T-cell (primary cell): ENCODE measurements at regions not wholly inside any gene's neighbourhood (a gene's known extent, or its start where the extent isn't known, plus 50 kb on each side); places are given as distances from the start of the nearest gene placed in this dataset.

Experiments used
- ATAC-seq, 4 experiments: fragments of 200-7000 bp in 3 of 4; fragments of 150-1000 bp in 1 of 4; cut with Tn5 transposase; replicated peaks in 1 of 4; 1 replicate in 3 of 4; 2 replicates in 1 of 4; pipeline ENCODE4 v1.10.0; 2021; ENCODE audit warnings: moderate library complexity in 3 of 4, mild to moderate bottlenecking in 2 of 4, moderate number of reproducible peaks in 1 of 4
- CTCF ChIA-PET, 2 donors: fragments of 300-600 bp; sonication (Branson Sonifier 250); formaldehyde crosslinking; loops; one replicate each; lab custom pipeline; 2022; ENCODE audit warnings: antibody characterized with exemption in 2 of 2; lab: Charles Lee
- POLR2A ChIA-PET, 2 donors: fragments of 300-600 bp; sonication (Branson Sonifier 250); formaldehyde crosslinking; loops; one replicate each; lab custom pipeline; 2022; ENCODE audit warnings: antibody characterized with exemption in 2 of 2; lab: Charles Lee
- DNase-seq, 35 experiments: peaks; one replicate each; pipeline versions ENCODE4 v3.0.0 to v3.0.0-alpha.2; 2013 to 2023
- H3K27ac ChIP-seq: one replicate; pipeline ENCODE4 v1.5.1; 2013; ENCODE audit warnings: low read length
- H3K27me3 ChIP-seq, 2 experiments: replicated peaks in 1 of 2; 1 replicate in 1 of 2; 2 replicates in 1 of 2; pipeline versions ENCODE4 v1.6.1 to v1.7.0; 2013; ENCODE audit warnings: low read length in 1 of 2, mixed read lengths in 1 of 2; ENCODE audit not compliant: control insufficient read depth in 2 of 2, insufficient read depth in 2 of 2; ENCODE audit errors: extremely low read depth in 1 of 2
- H3K36me3 ChIP-seq, 2 donors: 1 replicate in 1 of 2; 2 replicates in 1 of 2; pipeline versions ENCODE4 v1.6.1 to v1.7.0; 2013; ENCODE audit warnings: low read length in 1 of 2; ENCODE audit not compliant: control insufficient read depth in 2 of 2, insufficient read depth in 1 of 2; ENCODE audit errors: extremely low read depth in 1 of 2
- H3K4me1 ChIP-seq, 2 experiments: 1 replicate in 1 of 2; 2 replicates in 1 of 2; pipeline versions ENCODE4 v1.6.1 to v1.7.0; 2013; ENCODE audit warnings: low read length in 2 of 2, mixed read lengths in 1 of 2; ENCODE audit not compliant: insufficient read depth in 2 of 2, control insufficient read depth in 1 of 2; ENCODE audit errors: extremely low read depth in 1 of 2
- H3K4me3 ChIP-seq, 2 donors: 1 replicate in 1 of 2; 2 replicates in 1 of 2; pipeline versions ENCODE4 v1.5.1 to v1.7.0; 2013; ENCODE audit warnings: mild to moderate bottlenecking in 2 of 2, low read length in 1 of 2, moderate library complexity in 1 of 2; ENCODE audit not compliant: control insufficient read depth in 1 of 2; ENCODE audit errors: extremely low read depth in 1 of 2
- H3K9me3 ChIP-seq: 2 replicates; pipeline ENCODE4 v1.7.0; 2013
- H3K27ac Mint-ChIP-seq, 2 donors: one replicate each; pipeline ENCODE4 v1.8.0; 2020 to 2021; ENCODE audit warnings: mild to moderate bottlenecking in 2 of 2, mixed read lengths in 2 of 2
- H3K27me3 Mint-ChIP-seq, 2 donors: one replicate each; pipeline ENCODE4 v1.8.0; 2021 to 2022; ENCODE audit warnings: mixed read lengths in 2 of 2
- H3K36me3 Mint-ChIP-seq: one replicate; pipeline ENCODE4 v1.8.0; 2021; ENCODE audit warnings: mixed read lengths
- H3K4me1 Mint-ChIP-seq, 3 donors: one replicate each; pipeline ENCODE4 v1.8.0; 2020 to 2022; ENCODE audit warnings: mixed read lengths in 3 of 3, mild to moderate bottlenecking in 1 of 3
- H3K4me3 Mint-ChIP-seq, 3 donors: one replicate each; pipeline ENCODE4 v1.8.0; 2020 to 2022; ENCODE audit warnings: mild to moderate bottlenecking in 3 of 3, mixed read lengths in 3 of 3, moderate library complexity in 3 of 3
- H3K9me3 Mint-ChIP-seq, 3 donors: one replicate each; pipeline ENCODE4 v1.8.0; 2020 to 2022; ENCODE audit warnings: mixed read lengths in 3 of 3
- WGBS: methylation state at CpG from one replicate; pipeline ENCODE4 v1.1.5; 2013; ENCODE audit warnings: missing lambda C conversion rate; ENCODE audit not compliant: insufficient coverage; 5-methylcytosine and 5-hydroxymethylcytosine counted together

GRCh38 chr9:20012232-20012631, 223.4 kb upstream of the SLC24A2 start:
- Histone ChIP-seq H3K4me1 (peaks cover 7 to 10% of the 10 kb centered on the region in 2 experiments), H3K27me3 (no peaks in the 10 kb centered on the region), H3K4me3 (no peak overlapping the region), H3K9me3 (no peaks in the 10 kb centered on the region), H3K27ac (no peak overlapping the region), H3K36me3 (no peaks in the 10 kb centered on the region)
- ATAC-seq: no peak
- H3K9me3 Mint-ChIP-seq: peaks cover 8 to 18% (median 13%) of the 10 kb centered on the region in 3 donors
- ChIA-PET CTCF (no interaction called here), POLR2A (no interaction called here)
- H3K4me3 Mint-ChIP-seq: no peak overlapping the region
- no peaks in the 10 kb centered on the region for H3K27me3 Mint-ChIP-seq
- WGBS: no CpG with 5 or more reads among the region's 3 CpGs
- no peak for DNase-seq
- no peak overlapping the region for H3K27ac Mint-ChIP-seq
- peaks cover 12% of the 10 kb centered on the region for H3K36me3 Mint-ChIP-seq
- H3K4me1 Mint-ChIP-seq: peaks cover 20 to 38% (median 23%) of the 10 kb centered on the region in 3 donors

DNA sequence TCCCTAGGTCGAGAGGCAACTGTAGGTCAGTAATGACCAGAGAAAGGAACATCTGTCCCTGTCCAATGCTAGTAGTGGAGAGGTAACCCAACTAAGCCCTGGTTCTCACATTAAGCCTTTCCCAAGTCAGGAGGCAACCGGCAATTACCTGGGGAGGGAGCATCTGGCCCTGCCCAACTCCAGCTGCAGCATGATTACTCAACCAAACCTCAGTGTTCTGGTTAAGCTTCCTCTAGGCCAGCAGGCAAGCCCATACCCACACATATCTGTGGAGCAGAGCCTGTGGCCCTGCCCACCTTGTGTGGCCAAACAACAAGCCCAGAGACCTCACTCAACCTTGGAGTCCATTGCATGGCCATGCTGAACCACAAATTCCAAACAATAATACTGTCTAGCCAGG, 220.8 kb upstream of the SLC24A2 start:
- ATAC-seq (no peak), DNase-seq (no peak)
- Mint-ChIP-seq H3K36me3 (peaks cover 12% of the 10 kb centered on the region), H3K4me1 (peaks cover 3 to 16% (median 7%) of the 10 kb centered on the region in 3 donors), H3K27ac (no peak overlapping the region), H3K27me3 (no peaks in the 10 kb centered on the region), H3K9me3 (peaks cover 8 to 14% (median 10%) of the 10 kb centered on the region in 3 donors), H3K4me3 (no peak overlapping the region)
- Histone ChIP-seq H3K27ac (no peak overlapping the region), H3K9me3 (no peaks in the 10 kb centered on the region), H3K4me3 (no peak overlapping the region), H3K36me3 (no peaks in the 10 kb centered on the region), H3K27me3 (no peaks in the 10 kb centered on the region), H3K4me1 (no peaks in the 10 kb centered on the region)
- 90% methylated on average over 2 of the region's 2 CpGs for WGBS
- ChIA-PET CTCF (no interaction called here), POLR2A (no interaction called here)

- H3K9me3 Mint-ChIP-seq: peaks cover 3 to 13% (median 4%) of the 10 kb centered on the region in 3 donors
- no peak overlapping the region for H3K4me3 ChIP-seq
- peaks cover 2% of the 10 kb centered on the region for H3K36me3 Mint-ChIP-seq
- no peak overlapping the region for H3K27ac ChIP-seq
- peaks cover 2% of the 10 kb centered on the region for H3K9me3 ChIP-seq
- no peaks in the 10 kb centered on the region for H3K27me3 Mint-ChIP-seq
- H3K27me3 ChIP-seq: no peaks in the 10 kb centered on the region
- no peak overlapping the region for H3K27ac Mint-ChIP-seq
- H3K4me1 Mint-ChIP-seq: peaks cover 19 to 22% (median 21%) of the 10 kb centered on the region in 3 donors
- WGBS: 80% methylated on average over 1 of the region's 2 CpGs
- H3K36me3 ChIP-seq: no peaks in the 10 kb centered on the region
- no peak for ATAC-seq
- no peak for DNase-seq
- H3K4me1 ChIP-seq: peaks cover 0 to 6% of the 10 kb centered on the region in 2 experiments
- CTCF ChIA-PET: interaction anchor here in 1 of 2 donors (0.6 kb wide), 2 partner anchors 8 to 356 kb away, joined by 4 to 9 read pairs; no protein-coding TSS in a partner anchor
- H3K4me3 Mint-ChIP-seq: no peak overlapping the region
- POLR2A ChIA-PET: no interaction called here
Measured at GRCh38 chr9:20002011-20002410, 213.2 kb upstream of the SLC24A2 start.

GRCh38 chr9:20001058-20001457, 212.2 kb upstream of the SLC24A2 start:
- peaks cover 3 to 16% (median 8%) of the 10 kb centered on the region in 3 donors for H3K9me3 Mint-ChIP-seq
- DNase-seq: no peak
- H3K27me3 Mint-ChIP-seq: no peaks in the 10 kb centered on the region
- ATAC-seq: no peak
- H3K4me3 Mint-ChIP-seq: no peak overlapping the region
- POLR2A ChIA-PET: no interaction called here
- no peak overlapping the region for H3K27ac Mint-ChIP-seq
- H3K36me3 Mint-ChIP-seq: peaks cover 2% of the 10 kb centered on the region
- H3K27ac ChIP-seq: no peak overlapping the region
- peaks cover 2% of the 10 kb centered on the region for H3K9me3 ChIP-seq
- no peaks in the 10 kb centered on the region for H3K27me3 ChIP-seq
- 60% methylated on average over 1 of the region's 5 CpGs for WGBS
- peaks cover 21 to 22% (median 22%) of the 10 kb centered on the region in 3 donors for H3K4me1 Mint-ChIP-seq
- H3K36me3 ChIP-seq: no peaks in the 10 kb centered on the region
- H3K4me3 ChIP-seq: no peak overlapping the region
- CTCF ChIA-PET: interaction anchor here in 1 of 2 donors (0.7 kb wide), 1 partner anchor 739 kb away, joined by 3 read pairs; no protein-coding TSS in a partner anchor
- peaks cover 0 to 6% of the 10 kb centered on the region in 2 experiments for H3K4me1 ChIP-seq

- WGBS: 33% methylated on average over 2 of the region's 2 CpGs
- Mint-ChIP-seq H3K27me3 (no peaks in the 10 kb centered on the region), H3K9me3 (peaks cover 3 to 16% (median 8%) of the 10 kb centered on the region in 3 donors), H3K27ac (peak overlapping the region; percentile 57 to 80), H3K36me3 (peaks cover 2% of the 10 kb centered on the region), H3K4me1 (peaks cover 21 to 27% (median 22%) of the 10 kb centered on the region in 3 donors), H3K4me3 (no peak overlapping the region)
- H3K36me3 ChIP-seq: no peaks in the 10 kb centered on the region
- no peak overlapping the region for H3K4me3 ChIP-seq
- H3K9me3 ChIP-seq: peaks cover 2% of the 10 kb centered on the region
- ChIA-PET POLR2A (interaction anchor here in 1 of 2 donors (0.6 kb wide), 1 partner anchor 1176 kb away, joined by 3 read pairs; no protein-coding TSS in a partner anchor), CTCF (interaction anchor here in 1 of 2 donors (1.0 kb wide), 1 partner anchor 17 kb away, joined by 3 read pairs; no protein-coding TSS in a partner anchor)
- H3K27me3 ChIP-seq: no peaks in the 10 kb centered on the region
- peaks cover 0 to 6% of the 10 kb centered on the region in 2 experiments for H3K4me1 ChIP-seq
- DNase-seq (peak in 1 of 35 experiments; percentile 11), ATAC-seq (peak in 3 of 4 experiments; percentile 67 to 87 (median 68))
- no peak overlapping the region for H3K27ac ChIP-seq
Measured at GRCh38 chr9:19999491-20000057, 210.7 kb upstream of the SLC24A2 start.

DNA sequence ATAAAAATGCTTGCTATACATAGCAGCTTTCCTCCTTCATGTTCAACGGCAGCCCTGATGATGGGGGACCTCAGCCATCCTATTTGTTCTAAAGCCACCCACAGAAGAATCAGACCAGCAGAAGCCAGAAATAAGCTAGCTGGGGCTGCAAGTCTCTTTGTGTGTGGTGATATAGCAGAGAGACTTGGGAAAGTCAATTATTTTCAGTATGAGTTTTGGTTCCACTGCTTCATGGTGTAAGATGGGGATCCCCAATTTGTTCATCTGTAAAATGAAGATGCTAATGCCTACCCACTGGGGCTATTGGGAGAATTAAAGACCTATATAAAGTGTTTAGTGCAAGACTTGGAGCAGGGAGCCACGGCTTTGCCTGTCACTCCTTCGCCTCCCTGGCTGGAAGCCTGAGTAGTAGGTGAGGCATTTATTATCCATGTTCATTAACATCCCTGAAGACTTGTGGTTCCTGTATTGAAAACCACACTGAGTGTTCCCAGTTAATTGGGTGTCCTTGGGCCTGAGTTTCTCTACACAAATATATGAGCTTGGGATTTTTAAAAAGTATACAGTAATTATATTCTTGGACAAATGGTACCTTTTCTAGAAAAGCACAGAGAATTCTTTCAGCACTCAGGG, 210.1 kb upstream of the SLC24A2 start:
- H3K27ac ChIP-seq: no peak overlapping the region
- peaks cover 0 to 6% of the 10 kb centered on the region in 2 experiments for H3K4me1 ChIP-seq
- no CpG with 5 or more reads among the region's 3 CpGs for WGBS
- no peaks in the 10 kb centered on the region for H3K36me3 ChIP-seq
- no peak overlapping the region for H3K4me3 Mint-ChIP-seq
- ChIA-PET CTCF (interaction anchor here in 1 of 2 donors (1.0 kb wide), 1 partner anchor 17 kb away, joined by 3 read pairs; no protein-coding TSS in a partner anchor), POLR2A (interaction anchor here in 1 of 2 donors (0.5 kb wide), 1 partner anchor 36 kb away, joined by 3 read pairs; no protein-coding TSS in a partner anchor)
- H3K4me1 Mint-ChIP-seq: peaks cover 21 to 27% (median 22%) of the 10 kb centered on the region in 3 donors
- no peaks in the 10 kb centered on the region for H3K27me3 ChIP-seq
- peaks cover 2% of the 10 kb centered on the region for H3K36me3 Mint-ChIP-seq
- ATAC-seq (no peak), DNase-seq (no peak)
- peaks cover 2% of the 10 kb centered on the region for H3K9me3 ChIP-seq
- H3K27me3 Mint-ChIP-seq: no peaks in the 10 kb centered on the region
- no peak overlapping the region for H3K4me3 ChIP-seq
- peak overlapping the region; percentile 57 to 80 for H3K27ac Mint-ChIP-seq
- peaks cover 3 to 16% (median 8%) of the 10 kb centered on the region in 3 donors for H3K9me3 Mint-ChIP-seq
